Thyroid gland (tissue), 4 donors: ENCODE measurements at regions not wholly inside any gene's neighbourhood (a gene's known extent, or its start where the extent isn't known, plus 50 kb on each side); places are given as distances from the start of the nearest gene placed in this dataset.

ENCODE experiments used
- DNase-seq, 2 donors: peaks; one replicate each; pipeline ENCODE4 v3.0.0-alpha.2; 2019
- H3K27ac ChIP-seq, 3 donors: fragments of 200-600 bp; sonication (generic); 1 replicate in 2 of 3; 2 replicates in 1 of 3; pipeline ENCODE4 v1.5.1; 2016 to 2019; ENCODE audit warnings: mild to moderate bottlenecking in 1 of 3, moderate library complexity in 1 of 3
- H3K27me3 ChIP-seq: fragments of 200-600 bp; sonication (generic); one replicate; pipeline ENCODE4 v1.5.1; 2019
- H3K36me3 ChIP-seq, 2 donors: fragments of 200-600 bp; sonication (generic); one replicate each; pipeline ENCODE4 v1.5.1; 2016 to 2019
- H3K4me1 ChIP-seq, 2 donors: fragments of 200-600 bp; sonication (generic); one replicate each; pipeline ENCODE4 v1.5.1; 2017 to 2019
- H3K4me3 ChIP-seq, 3 donors: fragments of 200-600 bp; sonication (generic); replicated peaks in 1 of 3; 1 replicate in 2 of 3; 2 replicates in 1 of 3; pipeline ENCODE4 v1.5.1; 2016; ENCODE audit warnings: mild to moderate bottlenecking in 1 of 3
- H3K9me3 ChIP-seq: fragments of 200-600 bp; sonication (generic); one replicate; pipeline ENCODE4 v1.5.1; 2017
- CTCF ChIP-seq, 6 experiments: fragments of 200-600 bp in 3 of 6; fragments of 450-650 bp in 3 of 6; sonication (generic) in 3 of 6; IDR thresholded peaks; one replicate each; pipeline ENCODE4 v1.5.1; 2016 to 2019; ENCODE audit warnings: antibody characterized with exemption in 6 of 6, mild to moderate bottlenecking in 2 of 6, inconsistent platforms in 1 of 6, moderate library complexity in 1 of 6
- POLR2A ChIP-seq, 2 donors: fragments of 450-650 bp; IDR thresholded peaks; one replicate each; pipeline ENCODE4 v1.6.1; 2017; ENCODE audit warnings: antibody characterized with exemption in 2 of 2, mild to moderate bottlenecking in 2 of 2, moderate library complexity in 1 of 2
- WGBS, 2 donors: methylation state at CpG; one replicate each; pipeline ENCODE4 v1.1.5; 2017; 5-methylcytosine and 5-hydroxymethylcytosine counted together
- intact Hi-C: fragments of 100-400 bp; cut with DNase I; formaldehyde crosslinking; loops from one replicate; pipeline ENCODE4 v1.15.1; 2023

- 57 to 63% methylated on average over 2 of the region's 2 CpGs for WGBS, 2 donors
- no peaks in the 10 kb centered on the region for H3K9me3 ChIP-seq
- no peak overlapping the region for H3K27ac ChIP-seq
- no peaks in the 10 kb centered on the region for H3K27me3 ChIP-seq
- peaks cover 1 to 2% of the 10 kb centered on the region in 2 donors for H3K4me1 ChIP-seq
- TF ChIP-seq CTCF (IDR thresholded peaks at IDR 0.05) (no peak), POLR2A (IDR thresholded peaks at IDR 0.05) (no peak)
- intact Hi-C loops: no loop called here
- no peak for DNase-seq
- no peak overlapping the region for H3K4me3 ChIP-seq
- H3K36me3 ChIP-seq: no peaks in the 10 kb centered on the region
Observed at GRCh38 chr13:73254827-73255226, 196.0 kb downstream of the KLF5 start.

GRCh38 chr13:73251626-73252265 lies 192.9 kb downstream of the KLF5 start:
- H3K27ac ChIP-seq: no peak overlapping the region
- TF ChIP-seq POLR2A (IDR thresholded peaks at IDR 0.05) (no peak), CTCF (IDR thresholded peaks at IDR 0.05) (no peak)
- intact Hi-C loops: no loop called here
- 90 to 91% methylated on average over 1 of the region's 1 CpG for whole genome bisulfite sequencing, 2 donors
- no peaks in the 10 kb centered on the region for H3K27me3 ChIP-seq
- H3K9me3 ChIP-seq: no peaks in the 10 kb centered on the region
- H3K4me3 ChIP-seq: no peak overlapping the region
- DNase-seq: no peak
- no peaks in the 10 kb centered on the region for H3K36me3 ChIP-seq
- H3K4me1 ChIP-seq: peaks cover 11 to 18% of the 10 kb centered on the region in 2 donors

- no peak for DNase-seq
- Histone ChIP-seq H3K4me3 (no peak overlapping the region), H3K27ac (peak overlapping the region in 2 of 3 donors; percentile 77 to 80), H3K36me3 (no peaks in the 10 kb centered on the region), H3K27me3 (no peaks in the 10 kb centered on the region), H3K9me3 (no peaks in the 10 kb centered on the region), H3K4me1 (peaks cover 11 to 18% of the 10 kb centered on the region in 2 donors)
- TF ChIP-seq POLR2A (IDR thresholded peaks at IDR 0.05): no peak
- no peak for TF ChIP-seq CTCF (IDR thresholded peaks at IDR 0.05)
- 97 to 99% methylated on average over 7 of the region's 7 CpGs for WGBS, 2 donors
- intact Hi-C loops: no loop called here
Observed at GRCh38 chr13:73250061-73250460, 191.3 kb downstream of the KLF5 start.

- no peak for TF ChIP-seq POLR2A (IDR thresholded peaks at IDR 0.05)
- TF ChIP-seq CTCF (IDR thresholded peaks at IDR 0.05): no peak
- Histone ChIP-seq H3K36me3 (no peaks in the 10 kb centered on the region), H3K4me3 (no peak overlapping the region), H3K27ac (peak overlapping the region; percentile 63 to 80 (median 77)), H3K9me3 (no peaks in the 10 kb centered on the region), H3K4me1 (peaks cover 11 to 18% of the 10 kb centered on the region in 2 donors), H3K27me3 (no peaks in the 10 kb centered on the region)
- intact Hi-C loops: no loop called here
- WGBS, 2 donors: 30 to 36% methylated on average over 7 of the region's 7 CpGs
- DNase-seq: peak; percentile 62 to 71
Observed at GRCh38 chr13:73248711-73249580, 190.1 kb downstream of the KLF5 start.

GRCh38 chr13:73248154-73248553 lies 189.3 kb downstream of the KLF5 start:
- no peak for TF ChIP-seq POLR2A (IDR thresholded peaks at IDR 0.05)
- TF ChIP-seq CTCF (IDR thresholded peaks at IDR 0.05): no peak
- intact Hi-C loops: no loop called here
- peaks cover 11 to 18% of the 10 kb centered on the region in 2 donors for H3K4me1 ChIP-seq
- no peak for DNase-seq
- H3K36me3 ChIP-seq: no peaks in the 10 kb centered on the region
- H3K9me3 ChIP-seq: no peaks in the 10 kb centered on the region
- H3K27ac ChIP-seq: peak overlapping the region in 1 of 3 donors; percentile 17
- WGBS, 2 donors: 89 to 95% methylated on average over 3 of the region's 3 CpGs
- no peaks in the 10 kb centered on the region for H3K27me3 ChIP-seq
- H3K4me3 ChIP-seq: no peak overlapping the region
